HG03064 (cell line): ENCODE measurements at regions not wholly inside any gene's neighbourhood (a gene's known extent, or its start where the extent isn't known, plus 50 kb on each side); places are given as distances from the start of the nearest gene placed in this dataset.

Experiments used
- ATAC-seq: cut with Tn5 transposase; IDR thresholded peaks from one replicate; pipeline ENCODE4 v1.9.1; 2021; ENCODE audit warnings: low read depth; ENCODE audit not compliant: unreplicated experiment

DNA sequence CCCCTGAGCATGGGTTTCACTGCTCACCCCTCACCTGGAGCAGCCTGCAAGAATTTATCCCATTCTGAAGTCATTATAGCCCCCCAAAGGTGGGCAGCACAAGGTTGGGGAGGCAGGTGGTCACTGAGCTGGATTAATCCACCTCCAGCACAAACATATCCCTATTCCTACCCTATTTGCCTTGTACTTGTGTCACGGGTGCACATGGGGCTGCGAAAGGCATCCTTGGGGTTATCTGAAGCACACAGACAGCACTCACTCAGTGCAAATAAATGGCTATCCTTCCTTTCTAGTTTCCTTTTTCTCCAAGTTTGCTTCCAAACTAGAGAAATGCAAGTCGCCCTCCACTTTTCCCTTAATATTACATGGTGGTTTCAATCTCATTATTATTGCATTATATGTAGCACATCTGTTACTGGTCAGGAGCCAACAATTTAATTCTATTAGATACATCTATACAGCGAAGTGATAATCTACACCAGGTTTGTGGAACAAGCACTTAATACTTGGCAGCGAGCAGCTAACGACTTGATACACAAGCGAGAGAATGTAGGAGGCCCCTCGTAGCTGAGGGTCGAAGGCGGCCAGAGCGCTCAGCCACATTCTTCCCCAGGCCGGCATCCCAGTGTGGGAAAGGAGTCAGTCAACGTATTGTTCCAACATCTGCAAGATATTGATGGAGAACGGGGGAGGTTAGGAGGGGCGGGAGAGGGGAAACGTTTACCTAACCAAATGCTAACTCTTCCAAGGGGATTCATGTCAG is 121.3 kb upstream of the HABP2 start:
- no peak for ATAC-seq

DNA sequence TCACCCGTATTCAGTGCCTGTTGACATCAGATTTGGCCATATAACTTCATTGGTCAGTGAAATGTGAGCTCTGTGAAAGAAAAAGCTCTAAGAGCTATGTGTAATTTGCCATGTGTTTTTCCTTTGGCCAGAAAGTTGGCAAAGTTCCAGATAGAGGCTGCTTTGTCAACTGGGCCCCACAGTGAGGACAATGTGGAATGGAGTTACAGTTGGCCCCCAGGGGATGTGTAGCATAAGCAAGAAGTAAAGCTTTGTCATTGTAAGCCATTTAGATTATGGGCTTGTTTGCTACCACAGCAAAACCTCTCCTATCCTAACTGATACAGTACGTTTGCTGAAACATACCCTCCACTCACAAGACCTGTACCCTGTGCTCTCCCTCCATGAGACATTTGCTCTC is 119.1 kb upstream of the HABP2 start:
- no peak for ATAC-seq

DNA sequence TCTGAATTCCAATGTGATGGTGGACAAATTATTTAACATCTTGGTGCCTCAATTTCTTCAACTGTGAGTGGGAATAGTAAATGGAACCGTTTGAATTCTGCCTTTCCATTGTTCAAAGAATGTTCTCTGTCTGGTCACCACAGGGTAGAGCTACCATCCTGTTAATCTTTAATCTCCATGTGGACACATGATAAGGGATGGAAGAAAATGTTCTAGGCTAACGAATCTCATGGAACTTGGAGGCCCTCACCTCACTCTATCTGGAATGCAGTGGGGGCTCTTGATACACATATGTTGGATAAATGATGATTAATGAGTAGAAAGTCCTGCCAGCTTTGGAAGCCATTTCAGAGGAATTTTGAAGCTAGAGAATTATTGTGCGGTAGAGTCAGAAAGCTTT is 118.5 kb upstream of the HABP2 start:
- ATAC-seq, result no peak

DNA sequence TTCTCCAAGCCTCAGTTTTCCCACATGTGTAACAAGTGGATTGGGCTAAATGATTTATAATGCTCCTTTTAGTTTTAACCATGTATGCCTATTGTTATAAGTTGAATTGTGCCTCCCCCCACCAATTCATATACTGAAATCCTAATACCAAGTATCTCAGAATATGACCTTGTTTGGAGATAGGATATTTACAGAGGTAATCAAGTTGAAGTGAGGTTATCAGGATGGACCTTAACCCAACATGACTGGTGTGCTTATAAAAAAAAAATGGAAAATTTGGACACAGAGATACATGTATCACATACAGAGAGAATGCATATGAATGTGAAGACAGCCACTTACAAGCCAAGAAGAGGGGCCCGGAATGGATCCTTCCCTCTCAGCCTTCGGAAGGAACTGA is 117.9 kb upstream of the HABP2 start:
- ATAC-seq, result no peak

DNA sequence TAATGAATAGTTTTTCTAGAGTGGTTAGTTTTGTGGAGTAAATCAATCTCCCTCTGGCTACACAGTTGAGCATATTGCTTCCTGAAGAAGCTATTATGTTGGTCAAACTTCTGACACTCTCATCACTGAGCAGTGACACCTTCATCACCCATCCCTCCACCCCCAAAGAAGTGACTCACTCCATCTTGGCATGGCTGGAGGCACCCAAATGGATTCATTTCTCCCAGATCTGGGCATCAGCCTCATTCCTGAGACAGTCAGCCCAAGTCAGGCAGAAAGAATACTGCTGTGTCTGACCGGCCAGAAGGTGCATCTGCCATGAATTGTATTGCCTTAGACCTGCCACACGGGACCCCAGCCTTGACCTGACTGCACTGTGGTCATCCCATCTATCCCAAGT is 117.0 kb upstream of the HABP2 start:
- ATAC-seq, result no peak

DNA sequence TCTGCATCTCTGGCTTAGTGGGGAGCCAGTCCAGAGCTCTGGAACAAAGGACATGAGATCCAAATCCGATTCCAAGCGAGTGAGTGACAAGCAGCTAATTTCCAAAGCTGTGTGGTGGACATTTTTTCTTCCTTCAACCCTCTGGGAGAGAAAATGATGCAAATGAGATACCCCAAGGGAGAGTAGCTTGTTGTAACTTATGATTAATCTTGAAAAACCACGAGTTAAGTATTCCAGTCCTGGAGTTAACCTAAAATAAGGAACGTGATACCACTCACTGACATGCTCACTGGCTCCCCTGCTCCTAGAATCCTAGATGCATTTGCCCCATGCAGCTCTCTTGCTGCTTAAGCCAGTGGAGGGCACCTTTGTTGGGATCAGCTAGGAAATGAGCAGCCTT is 116.0 kb upstream of the HABP2 start:
- ATAC-seq, result no peak

DNA sequence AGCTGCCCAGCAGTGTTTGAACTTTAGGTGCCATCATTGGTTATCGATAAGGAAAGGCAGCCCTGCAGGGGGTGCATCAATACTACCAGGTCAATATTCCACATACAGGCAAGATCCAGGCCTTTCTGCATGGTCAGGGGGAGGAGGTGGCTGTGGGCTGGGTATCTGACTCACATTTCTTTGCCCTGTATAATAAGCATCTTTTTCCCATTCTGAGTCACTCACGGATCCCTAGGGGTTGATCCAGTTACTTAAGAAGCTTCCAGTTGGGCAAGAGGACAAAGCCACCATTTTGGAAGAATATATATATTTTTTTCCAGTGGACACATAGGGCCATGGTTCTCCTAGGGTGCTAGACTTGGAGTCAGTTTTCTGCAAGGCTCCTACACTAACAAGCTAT is 114.2 kb upstream of the HABP2 start:
- ATAC-seq, result no peak

DNA sequence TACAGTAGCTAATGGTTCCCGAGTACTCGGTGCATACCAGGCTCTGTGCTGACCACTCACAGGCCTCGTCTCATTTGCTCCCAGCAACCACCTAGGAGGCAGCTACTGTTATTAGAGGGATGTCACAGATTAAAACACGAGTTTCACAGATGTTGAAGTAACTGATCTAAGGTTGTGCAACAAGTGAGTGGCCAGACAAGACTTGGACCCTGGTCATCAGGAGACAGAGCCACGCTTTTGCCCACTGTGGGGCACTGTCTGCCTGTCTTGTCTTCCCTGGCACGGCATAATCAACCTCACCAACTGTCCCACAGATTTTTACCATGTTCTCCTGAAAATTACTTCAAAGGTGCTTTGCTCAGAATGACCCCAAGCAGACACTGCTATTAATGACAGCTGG is 111.6 kb upstream of the HABP2 start:
- no peak for ATAC-seq

DNA sequence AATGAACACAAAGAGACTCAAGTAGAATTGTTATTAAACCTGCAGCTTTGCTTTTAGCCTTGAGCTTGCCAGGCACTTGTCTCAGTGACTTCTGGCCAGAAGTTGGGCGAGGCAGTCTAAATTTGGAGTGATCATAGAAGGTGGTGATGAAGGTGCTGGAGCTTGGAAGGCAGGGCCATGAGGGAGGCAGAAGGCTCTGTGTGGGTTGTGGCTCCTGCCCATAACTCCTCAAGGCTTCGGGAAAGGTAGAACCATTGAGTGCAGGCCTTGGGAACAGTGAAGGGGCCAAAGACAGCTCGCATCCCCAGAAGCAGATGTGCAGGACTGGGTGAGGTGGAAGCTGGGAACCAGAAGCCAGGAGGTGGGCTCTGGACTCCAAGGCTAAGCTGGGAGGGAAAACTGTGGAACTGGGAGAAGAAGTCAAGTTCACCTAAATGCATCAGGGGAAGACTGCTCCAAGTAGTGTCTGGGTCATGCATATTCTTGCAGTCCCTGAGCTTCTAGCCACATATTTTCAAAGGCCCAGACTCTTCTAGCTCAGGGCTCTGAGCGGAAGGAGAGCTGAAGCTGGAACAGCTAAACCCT is 111.1 kb upstream of the HABP2 start:
- ATAC-seq, result no peak

DNA sequence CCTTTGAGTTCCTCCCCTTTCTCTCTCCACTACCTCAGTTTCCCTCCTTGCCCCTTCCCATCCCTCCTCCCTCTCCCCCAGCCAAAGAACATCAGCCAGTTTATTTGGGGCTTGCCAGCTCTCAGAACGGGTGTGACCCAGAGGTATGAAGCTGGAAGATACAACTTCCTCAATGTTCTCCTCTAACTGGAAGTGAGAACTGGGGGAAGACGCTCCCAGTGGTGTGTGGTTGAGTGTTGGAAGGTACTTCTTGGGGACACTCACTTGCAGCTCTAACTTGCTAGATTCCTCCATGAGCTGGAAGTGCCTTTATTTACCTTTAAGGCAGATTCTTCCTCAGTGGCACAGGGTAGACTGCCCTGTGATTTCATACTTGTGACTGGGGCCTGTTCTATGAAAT is 110.5 kb upstream of the HABP2 start:
- no peak for ATAC-seq

DNA sequence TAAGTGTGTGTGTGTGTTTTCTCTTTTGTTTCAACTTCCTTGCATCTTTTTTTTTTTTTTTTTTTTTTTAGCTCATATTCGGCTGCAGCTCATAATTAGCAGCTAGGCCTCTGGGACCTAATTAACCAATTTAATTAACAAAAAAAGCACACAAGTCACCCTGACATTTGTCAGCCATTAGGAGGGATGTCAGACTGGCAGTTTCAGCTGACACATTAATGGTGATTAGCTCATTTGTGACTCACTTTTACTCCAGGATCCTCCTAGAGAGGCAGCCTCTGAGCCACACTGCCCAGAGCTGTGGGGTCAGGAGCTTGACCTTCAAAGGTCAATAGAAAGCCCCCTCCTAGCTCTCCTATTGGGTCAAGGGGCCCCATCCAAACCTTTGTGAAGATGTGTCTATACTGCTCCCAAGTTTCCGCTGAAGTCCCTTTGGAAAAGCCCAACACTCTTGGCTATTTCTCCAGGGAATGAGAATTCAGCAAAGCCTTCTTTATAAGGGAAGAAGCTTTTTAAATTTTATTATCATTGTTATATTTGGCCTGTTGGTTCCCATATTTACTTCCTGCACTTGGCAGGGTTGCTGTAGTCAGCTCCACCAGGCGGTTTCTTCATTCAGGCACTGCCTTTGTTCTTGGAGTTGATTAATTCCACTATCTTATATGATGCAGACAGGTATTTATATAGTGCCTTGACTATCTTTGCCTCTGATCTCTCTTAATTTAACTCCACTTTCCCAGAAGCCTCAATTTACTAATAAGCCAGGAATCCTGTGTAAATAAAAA is 109.5 kb upstream of the HABP2 start:
- no peak for ATAC-seq

DNA sequence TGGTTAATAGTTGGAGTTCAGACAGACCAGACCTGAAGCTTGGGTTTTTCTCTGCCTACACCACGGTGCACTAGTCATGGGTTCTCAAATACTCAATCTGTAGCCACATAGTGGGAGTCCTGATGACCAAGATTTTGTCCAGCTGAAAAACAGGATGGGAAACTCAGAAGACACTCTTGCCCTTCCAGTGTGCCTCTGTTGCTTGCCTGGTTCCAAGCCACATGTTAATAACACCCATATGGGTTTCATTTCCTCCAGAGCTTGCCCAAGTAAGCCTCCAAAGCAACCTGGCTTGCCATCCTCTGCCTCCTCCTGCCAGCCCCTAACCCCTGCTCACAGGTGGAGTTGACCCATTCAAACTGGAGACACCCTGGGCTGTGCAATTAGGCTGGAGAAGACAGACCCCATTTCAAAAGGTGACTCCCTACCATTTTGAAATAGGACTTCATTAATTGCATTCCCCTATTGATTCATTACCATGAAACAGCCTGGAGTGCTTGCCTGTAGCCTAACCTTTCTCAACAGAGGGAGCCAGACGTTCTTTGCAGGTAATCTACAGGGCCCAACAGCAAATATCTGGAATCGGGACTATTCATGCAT is 108.0 kb upstream of the HABP2 start:
- ATAC-seq, result no peak

DNA sequence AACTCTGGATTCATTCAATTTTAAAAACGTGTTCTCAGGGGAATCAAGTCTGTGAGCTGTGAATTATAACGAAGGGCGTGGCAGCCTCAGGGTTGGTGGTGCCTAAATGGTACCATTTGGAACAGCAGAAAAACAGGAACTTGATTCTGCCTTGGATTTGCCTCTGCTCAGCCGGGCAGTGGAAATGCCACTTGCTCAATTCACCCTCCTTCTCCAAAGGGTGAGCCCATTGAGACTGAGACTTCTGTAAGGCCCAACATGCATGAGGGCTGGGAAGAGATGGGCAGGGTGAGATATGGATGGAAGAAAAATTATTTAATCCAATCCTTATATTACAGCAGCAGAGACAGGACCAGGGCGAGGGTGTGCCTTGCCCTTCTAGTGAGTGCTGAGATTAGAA is 107.1 kb upstream of the HABP2 start:
- no peak for ATAC-seq

DNA sequence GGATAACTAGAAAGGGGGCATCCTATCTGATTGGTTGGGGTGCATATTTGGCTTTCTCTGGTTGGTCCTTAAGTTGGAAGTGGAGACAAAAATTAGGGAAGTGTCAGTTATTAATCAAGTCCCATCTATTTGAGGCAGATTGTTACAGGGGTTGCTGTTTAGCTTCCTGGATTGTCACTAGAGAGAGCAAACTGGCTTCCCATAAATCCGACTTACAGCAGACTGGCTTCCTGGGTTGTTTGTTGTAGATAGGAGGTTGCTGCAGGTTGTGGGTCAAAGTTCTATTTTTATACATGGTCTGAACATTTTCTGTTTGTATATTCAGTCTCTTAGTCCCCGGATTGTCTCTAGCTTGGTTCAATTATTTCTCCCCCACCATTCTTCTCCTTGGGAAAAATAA is 106.1 kb upstream of the HABP2 start:
- ATAC-seq, result no peak

DNA sequence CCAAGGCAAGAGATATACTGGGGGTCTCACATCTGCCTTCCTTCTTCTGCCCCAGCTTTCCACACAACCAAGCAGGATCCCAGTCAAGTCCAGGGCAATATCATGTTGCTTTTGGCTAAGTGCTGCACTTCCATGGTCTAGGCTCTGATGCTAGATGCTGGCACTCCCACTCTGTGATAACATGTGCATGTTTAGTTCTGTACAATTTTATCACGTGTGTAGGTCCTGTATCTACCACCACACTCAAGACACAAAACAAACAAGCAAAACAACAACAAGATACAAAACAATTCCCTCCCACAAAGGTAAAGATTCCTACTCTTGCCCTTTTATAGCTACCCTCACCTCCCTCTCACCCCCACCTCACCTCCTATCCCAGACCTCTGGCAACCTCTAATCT is 105.6 kb upstream of the HABP2 start:
- no peak for ATAC-seq

DNA sequence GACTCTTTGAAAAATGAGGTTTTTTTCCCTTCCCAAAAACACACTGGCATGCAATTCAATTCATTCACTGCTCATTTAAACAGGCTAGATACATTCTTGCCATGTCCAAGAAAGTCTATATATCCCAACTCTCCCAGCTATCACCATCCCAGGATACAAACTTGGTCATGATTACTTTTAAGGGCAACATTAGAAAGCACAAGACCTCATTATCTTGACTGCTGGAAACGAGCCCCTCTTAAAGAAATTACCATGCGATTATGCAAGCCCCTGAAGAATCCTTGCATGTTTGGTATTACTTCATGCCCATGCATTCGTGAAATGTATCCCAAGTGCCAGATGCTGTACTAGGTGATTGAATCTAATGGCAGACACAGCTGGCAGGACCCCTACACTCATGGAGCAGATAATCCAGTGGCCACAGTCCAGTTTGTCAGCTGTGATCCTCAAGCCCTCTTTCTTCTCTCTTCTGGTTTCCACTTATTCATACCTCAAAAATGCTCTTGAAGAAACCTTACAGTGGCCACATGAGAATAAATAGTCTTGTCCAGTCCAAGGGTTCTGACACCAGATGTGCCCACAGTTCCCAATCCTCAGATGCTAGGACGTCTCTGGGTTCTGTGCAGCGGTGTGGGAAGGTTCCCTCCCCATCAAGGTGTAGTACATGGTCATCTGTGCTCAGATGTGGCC is 103.7 kb upstream of the HABP2 start:
- ATAC-seq, result no peak

DNA sequence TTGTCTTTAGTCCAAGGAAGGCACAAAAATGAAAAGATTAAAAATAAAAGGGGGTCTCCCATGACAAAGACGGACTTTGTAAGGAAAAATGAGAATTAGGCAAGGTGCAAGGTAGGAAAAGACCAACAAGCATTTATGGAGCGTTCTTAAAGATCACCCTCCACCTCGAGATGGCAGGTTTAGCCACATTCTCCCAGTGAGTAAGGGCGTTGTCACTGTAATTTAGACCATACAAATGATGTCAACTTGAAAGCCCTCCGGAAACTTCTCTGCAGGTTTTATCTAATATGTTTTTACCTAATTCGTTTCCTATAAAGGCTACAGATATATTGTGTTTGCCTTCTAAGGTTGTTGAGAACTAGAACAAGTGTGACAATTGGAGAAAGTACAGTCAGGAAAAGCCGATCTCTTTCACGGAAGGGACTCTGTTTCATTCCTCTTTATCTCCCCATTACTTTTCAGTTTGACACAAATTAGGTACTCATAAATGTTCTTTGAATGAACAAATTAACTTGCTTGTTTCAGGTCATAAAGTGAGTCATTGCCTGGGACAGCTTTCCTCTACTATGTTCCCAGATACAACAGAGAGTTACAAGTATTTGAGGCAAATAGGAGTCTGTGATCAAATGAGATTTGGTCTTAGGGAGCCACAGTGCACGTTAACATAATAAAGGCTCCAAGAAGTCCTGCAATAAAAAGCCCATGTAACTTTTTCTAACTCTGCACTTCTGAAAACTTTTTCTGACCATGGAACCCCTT is 102.6 kb upstream of the HABP2 start:
- no peak for ATAC-seq

DNA sequence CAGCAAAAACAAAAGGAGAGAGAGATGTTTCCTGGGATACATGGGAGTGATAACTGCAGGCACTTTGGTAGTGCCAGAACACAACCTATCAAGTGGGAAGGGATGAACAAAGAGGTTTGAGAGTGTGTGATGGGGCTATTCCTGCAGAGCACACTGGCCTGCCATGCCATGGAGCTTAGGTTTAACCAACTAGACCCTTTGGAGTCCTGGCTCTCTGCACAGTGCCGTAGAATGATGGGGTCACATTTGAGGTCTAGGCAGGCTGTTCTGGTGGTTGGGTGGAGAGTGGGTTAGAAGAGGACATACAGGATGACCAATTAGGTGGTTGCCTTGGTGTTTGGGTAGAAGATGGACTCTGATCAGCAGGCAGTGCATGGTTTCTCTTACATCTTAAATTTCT is 101.9 kb upstream of the HABP2 start:
- no peak for ATAC-seq

DNA sequence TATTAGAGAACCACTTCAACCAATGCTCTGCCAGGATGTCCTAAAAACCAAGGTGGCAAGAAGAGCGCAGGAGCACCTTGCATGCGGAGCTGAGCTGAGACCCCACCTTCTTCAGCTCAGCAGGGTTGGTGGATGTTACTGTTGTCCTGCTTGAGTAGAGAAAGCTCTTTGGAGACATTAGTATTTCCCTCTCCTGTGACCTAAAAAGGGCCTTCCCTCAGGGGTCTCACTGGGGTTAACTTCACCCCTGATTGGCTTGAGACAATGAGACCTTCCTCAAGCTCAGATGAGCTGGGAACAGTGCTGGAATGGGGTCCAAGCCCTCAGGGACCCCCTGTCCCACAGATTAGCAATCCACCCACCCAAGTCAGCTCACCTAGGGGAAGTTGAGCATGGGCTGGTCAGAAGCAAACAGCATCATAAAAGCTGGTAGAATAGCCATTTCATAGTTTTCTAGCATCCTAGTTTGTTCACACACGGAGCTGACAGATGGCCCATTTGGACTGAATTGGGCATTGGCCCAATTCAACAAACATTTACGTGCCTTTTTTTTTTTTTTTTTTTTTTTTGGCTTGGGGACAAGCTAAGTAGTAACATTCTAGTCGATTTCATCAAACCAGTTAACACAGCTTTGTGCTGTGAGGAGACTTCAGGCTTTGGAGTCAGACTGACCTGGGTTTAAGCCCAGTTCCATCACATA is 100.6 kb upstream of the HABP2 start:
- no peak for ATAC-seq

DNA sequence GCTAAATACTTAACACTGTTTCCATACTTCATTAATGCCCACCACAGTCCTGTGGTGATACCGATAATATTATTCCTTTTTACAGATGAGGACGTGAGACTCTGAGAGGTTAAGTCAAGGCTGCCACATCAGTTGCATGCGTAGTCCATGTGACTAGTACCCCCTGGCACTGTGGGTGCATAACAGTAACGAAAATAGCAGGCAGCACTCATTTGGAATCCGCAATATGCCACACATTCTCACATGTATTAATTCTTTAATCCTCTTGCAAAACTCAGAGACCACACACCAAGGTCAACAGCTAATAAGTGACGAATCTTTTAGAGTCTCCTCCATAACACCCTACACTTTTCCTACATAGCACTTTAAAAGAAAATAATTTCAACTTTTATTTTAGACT is 99.5 kb upstream of the HABP2 start:
- ATAC-seq, result no peak
